GM06990 (cell line): ENCODE measurements at regions not wholly inside any gene's neighbourhood (a gene's known extent, or its start where the extent isn't known, plus 50 kb on each side); places are given as distances from the start of the nearest gene placed in this dataset.
"Not testable (repeated sequence)": the region's sequence is repeated elsewhere in the genome, so short reads cannot be mapped to it uniquely, and the experiment has no call there.

Experiments
- DNase-seq: peaks from one replicate; pipeline ENCODE4 v3.0.0-alpha.2; 2011; ENCODE audit not compliant: insufficient read length; ENCODE audit errors: extremely low read depth
- H3K27me3 ChIP-seq: replicated peaks from 2 replicates; pipeline ENCODE4 v1.6.0; 2011; ENCODE audit warnings: low read length; ENCODE audit not compliant: control insufficient read depth, insufficient read depth
- H3K36me3 ChIP-seq: 2 replicates; pipeline ENCODE4 v1.5.1; 2011; ENCODE audit warnings: low read length; ENCODE audit not compliant: control insufficient read depth, insufficient read depth
- H3K4me3 ChIP-seq: replicated peaks from 2 replicates; pipeline ENCODE4 v1.5.1; 2011; ENCODE audit warnings: low read depth, mild to moderate bottlenecking, control low read depth, low read length
- TF ChIP-seq, protein P1 (sequence below): IDR thresholded peaks from 2 replicates; pipeline ENCODE4 v1.5.1; 2011; ENCODE audit warnings: low read length, control low read depth, mild to moderate bottlenecking, inconsistent platforms; ENCODE audit not compliant: insufficient read depth, poor library complexity, severe bottlenecking

DNA sequence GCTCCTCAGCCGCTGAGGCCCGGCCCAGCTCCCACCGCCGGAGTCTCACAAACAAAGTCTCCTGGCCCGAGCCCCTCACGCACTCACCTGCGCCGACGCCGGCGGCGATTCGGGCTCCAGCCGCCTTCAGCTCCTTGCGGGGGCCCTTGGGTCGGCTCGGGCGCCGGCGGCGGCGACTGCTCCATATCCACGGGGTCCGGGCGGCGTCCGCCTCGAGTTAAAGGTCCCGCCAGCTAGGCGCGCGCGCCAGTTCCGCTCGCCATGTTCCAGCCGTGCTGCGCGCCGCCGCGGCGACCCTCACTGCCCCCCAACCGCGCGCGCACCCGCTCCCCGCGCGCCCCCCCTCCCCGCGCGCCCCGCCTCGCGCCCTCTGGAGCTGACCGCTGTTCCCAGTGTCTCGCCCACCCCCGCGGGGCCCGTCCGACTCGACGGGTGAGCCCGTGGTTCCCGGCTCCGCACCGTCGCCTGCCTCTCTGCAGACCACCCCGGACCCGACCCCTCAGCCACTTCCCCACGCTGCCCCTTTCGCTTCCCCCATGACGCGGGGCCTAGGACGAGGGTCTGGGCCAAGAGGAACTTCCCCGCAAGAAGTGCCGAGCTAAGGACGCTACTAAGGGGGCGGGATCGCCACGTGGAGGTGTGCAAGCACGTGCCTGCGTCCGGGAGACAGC, 396.1 kb downstream of the ZNF33B start:
- no peak for DNase-seq
- no peak overlapping the region for H3K4me3 ChIP-seq

DNA sequence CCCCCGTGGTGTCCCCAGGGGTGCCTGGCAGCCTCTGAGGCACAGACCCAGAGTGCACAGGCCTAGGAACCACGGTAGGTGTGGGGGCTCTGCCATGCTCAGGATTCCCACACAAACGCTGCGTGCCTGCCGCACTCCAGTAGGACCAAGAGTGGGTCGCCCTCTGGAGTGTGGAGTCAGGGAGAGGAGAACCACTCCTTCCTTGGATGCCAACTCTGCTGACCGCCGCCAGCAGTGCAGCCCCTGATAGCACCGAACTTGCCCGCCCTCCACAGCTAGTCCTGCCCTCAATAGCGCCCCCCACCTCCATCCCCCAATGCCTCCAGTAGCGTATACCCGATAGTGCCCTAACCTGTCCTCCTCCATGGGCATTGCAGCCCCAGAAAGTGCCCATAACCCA, 402.0 kb downstream of the ZNF33B start:
- not testable (repeated sequence) for H3K36me3 ChIP-seq, H3K4me3 ChIP-seq, DNase-seq, H3K27me3 ChIP-seq

More for the DNA sequence above, 396.1 kb downstream of the ZNF33B start:
- H3K27me3 ChIP-seq, result no peaks in the 10 kb centered on the region
- H3K36me3 ChIP-seq, result no peaks in the 10 kb centered on the region
- TF ChIP-seq, protein P1, sequence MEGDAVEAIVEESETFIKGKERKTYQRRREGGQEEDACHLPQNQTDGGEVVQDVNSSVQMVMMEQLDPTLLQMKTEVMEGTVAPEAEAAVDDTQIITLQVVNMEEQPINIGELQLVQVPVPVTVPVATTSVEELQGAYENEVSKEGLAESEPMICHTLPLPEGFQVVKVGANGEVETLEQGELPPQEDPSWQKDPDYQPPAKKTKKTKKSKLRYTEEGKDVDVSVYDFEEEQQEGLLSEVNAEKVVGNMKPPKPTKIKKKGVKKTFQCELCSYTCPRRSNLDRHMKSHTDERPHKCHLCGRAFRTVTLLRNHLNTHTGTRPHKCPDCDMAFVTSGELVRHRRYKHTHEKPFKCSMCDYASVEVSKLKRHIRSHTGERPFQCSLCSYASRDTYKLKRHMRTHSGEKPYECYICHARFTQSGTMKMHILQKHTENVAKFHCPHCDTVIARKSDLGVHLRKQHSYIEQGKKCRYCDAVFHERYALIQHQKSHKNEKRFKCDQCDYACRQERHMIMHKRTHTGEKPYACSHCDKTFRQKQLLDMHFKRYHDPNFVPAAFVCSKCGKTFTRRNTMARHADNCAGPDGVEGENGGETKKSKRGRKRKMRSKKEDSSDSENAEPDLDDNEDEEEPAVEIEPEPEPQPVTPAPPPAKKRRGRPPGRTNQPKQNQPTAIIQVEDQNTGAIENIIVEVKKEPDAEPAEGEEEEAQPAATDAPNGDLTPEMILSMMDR, result no peak

DNA sequence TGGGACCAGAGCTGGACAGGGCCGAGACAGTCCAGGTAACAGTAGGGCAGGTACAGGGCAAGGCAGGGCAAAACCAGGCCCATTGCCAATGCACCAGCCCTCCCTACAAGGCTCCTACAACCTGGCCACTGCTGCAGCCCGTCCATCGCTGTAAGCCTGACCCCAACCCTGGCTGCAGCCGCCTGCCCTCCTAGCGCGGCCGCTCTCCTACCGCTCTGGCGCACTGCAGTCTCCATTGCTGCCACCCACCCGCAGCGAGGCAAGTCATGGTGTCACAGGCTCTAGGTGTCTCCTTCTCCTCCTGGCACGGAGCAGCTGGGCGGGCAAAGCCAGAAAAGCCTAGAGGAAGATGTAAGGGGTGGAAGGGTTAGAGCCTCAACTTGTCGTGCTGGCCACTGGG, 402.6 kb downstream of the ZNF33B start:
- DNase-seq, H3K36me3 ChIP-seq, H3K4me3 ChIP-seq, H3K27me3 ChIP-seq: not testable (repeated sequence)

DNA sequence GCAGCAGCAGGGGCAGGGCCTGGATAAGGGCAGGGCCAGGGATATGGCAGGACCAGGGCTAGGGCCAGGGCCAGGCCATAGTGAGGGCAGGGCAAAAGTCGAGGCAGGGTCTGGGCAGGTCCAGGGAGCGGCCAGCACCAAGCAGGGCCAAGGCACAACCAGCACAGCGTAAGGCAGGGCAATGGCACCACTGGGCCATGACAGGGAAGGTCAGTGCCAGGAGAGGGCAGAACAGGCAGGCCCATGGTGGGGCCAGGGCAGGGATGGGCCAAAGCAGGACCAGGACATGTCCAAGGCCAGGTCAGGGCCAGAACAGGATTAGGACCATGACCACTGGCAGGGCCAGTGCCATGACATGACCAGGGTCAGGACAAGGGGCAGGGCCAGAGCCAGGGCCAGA, 403.1 kb downstream of the ZNF33B start:
- not testable (repeated sequence) for H3K4me3 ChIP-seq, H3K36me3 ChIP-seq, DNase-seq, H3K27me3 ChIP-seq

DNA sequence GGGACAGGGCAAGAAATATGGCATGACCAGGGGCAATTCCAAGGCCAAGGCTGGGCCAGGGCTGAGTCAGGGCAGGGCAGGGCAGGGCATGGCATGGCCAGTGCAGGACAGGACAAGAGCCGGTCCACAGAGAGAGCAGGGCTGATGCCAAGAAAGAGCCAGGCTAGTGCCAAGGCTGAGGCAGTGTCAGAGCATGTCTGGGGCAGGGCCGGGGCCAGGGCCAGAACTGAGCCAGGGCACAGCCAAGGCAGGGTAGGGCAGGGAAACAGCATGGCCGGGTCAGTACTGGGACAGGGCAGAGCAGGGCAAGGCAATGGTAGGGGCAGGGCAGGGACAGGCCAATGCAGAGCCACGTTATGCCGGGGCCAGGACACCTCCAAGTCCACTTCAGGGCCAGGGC, 403.9 kb downstream of the ZNF33B start:
- not testable (repeated sequence) for H3K36me3 ChIP-seq, DNase-seq, H3K27me3 ChIP-seq, H3K4me3 ChIP-seq

DNA sequence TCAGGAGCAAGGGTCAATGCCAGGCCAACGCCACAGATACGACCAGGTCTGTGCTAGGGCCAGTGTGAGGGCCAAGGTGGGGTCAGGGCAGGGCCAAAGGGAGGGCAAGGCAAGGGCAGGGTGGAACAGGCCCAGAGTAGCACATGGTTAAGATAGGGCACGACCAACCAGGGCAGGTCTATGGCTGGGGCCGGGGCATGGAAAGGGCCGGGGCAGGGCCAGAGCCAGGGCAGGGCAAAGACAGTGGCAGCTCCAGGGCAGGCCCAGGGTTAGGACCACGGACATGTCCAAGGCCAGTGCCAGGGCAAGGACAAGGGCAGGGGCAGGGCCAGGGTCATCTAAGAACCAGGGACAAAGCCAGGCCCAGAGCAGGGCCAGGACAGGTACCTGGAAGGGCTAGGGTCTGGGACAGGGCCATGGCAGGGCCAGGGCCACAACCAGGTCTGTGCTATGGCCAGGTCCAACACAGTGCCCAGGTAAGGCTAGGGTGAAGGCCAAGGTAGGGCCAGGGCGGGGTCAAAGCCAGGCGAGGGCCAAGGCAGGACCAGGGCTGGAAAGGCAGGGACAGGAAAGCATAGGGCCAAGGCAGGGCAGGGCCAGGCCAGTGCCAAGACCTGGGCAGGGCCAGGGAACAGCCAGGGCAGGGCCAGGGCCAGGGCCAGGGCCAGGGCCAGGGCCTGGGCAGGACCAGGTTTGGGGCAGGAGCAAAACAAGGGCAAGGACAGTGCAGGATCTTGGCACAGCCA, 404.7 kb downstream of the ZNF33B start:
- not testable (repeated sequence) for DNase-seq, H3K4me3 ChIP-seq, H3K36me3 ChIP-seq, H3K27me3 ChIP-seq

DNA sequence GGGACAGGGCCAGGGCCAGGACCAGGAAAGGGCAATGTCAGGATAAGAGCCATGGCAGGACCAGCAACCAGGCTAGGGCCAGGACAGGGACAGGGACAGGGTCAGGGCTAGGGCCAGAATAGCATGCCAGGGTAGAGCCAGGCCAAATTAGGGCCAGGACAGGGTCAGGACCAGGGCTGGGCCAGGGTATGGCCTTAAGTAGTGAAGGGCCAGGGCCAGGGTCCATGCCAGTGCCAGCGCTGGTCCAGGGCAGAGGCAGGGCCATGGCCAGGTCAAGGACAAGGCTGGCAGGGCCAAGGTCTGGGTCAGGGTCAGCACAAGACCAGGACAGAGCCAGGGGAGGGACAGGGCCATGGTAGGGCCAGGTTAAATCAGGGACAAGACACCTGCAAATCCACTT, 405.4 kb downstream of the ZNF33B start:
- H3K27me3 ChIP-seq, DNase-seq, H3K36me3 ChIP-seq, H3K4me3 ChIP-seq: not testable (repeated sequence)

DNA sequence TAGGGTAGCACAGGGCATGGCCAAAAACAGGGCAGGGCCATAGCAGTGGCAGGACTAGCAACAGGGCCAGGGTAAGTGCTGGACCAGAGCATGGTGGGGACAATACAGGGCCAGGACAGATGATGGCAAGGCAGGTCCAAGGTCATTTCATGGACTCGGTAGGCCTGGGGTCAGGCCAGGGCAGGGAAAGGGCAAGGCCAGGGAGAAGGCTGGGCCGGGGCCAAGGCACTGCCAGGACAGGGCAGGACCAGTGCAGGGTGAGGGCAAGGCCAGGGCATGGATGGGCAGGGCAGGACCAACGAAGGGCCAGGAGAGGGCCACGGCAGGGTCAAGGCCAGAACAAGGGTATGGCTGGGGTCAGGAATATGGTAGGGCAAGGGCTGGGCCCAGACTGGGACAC, 407.6 kb downstream of the ZNF33B start:
- H3K4me3 ChIP-seq, DNase-seq, H3K27me3 ChIP-seq, H3K36me3 ChIP-seq: not testable (repeated sequence)

DNA sequence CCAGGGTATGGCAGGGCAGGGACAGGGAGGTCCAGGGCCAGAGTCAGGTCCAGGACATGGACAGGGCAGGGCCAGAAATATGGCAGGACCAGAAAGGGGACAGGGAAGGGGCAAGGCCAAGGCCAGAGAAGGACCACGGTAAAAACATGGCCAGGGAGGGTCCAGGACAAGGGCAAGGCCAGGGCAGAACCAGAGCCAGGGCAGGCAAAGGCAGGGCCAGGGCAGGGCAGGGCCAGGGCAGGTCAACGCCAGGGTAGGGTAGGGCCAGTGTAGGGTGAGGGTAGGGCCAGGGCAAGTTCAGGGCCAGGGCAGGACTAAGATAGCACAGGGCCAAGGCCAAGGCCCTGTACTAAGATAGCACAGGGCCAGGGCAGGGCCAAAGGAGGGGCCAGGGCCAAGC, 408.3 kb downstream of the ZNF33B start:
- H3K27me3 ChIP-seq, H3K36me3 ChIP-seq, H3K4me3 ChIP-seq, DNase-seq: not testable (repeated sequence)

DNA sequence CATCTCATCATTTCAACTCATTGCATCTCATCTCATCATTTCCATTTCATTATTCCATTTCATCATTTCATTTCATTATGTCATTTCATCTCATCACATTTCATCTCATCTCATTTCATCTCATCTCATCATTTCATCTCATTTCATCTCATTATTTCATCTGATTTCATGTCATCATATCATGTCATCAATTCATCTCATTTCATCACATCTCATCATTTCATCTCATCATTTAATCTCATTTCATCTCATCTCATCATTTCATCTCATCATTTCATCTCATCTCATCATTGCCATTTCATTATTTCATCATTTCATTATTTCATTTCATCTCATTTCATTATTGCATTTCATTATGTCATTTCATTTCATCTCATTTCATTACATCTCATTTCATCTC, 410.5 kb downstream of the ZNF33B start:
- H3K4me3 ChIP-seq, H3K27me3 ChIP-seq, DNase-seq, H3K36me3 ChIP-seq: not testable (repeated sequence)

DNA sequence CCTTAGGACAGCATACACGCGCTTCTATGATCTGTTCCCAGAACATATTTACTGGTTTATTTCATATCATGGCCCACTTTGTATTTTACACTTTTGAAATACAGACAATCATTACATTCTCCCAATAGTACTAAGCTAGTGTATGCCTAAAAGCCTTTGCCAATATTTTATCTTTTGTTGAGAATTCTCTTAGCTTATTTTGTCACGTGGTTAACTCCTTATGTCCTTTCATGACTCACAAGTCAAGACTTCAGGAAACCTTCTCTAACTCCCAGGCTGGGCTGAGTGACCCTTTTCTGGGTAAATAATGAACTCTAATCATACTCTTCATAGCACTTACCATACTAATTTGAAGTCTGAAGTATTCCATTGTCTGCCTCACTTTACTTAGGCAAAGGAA, 444.8 kb downstream of the ZNF33B start:
- not testable (repeated sequence) for DNase-seq, H3K27me3 ChIP-seq, H3K4me3 ChIP-seq, H3K36me3 ChIP-seq
